ENCODE measurements at regions not wholly inside any gene's neighbourhood (a gene's known extent, or its start where the extent isn't known, plus 50 kb on each side); places are given as distances from the start of the nearest gene placed in this dataset.
A peak's percentile ranks its signal among the peaks of the same experiment; 100 is the strongest.

DNA sequence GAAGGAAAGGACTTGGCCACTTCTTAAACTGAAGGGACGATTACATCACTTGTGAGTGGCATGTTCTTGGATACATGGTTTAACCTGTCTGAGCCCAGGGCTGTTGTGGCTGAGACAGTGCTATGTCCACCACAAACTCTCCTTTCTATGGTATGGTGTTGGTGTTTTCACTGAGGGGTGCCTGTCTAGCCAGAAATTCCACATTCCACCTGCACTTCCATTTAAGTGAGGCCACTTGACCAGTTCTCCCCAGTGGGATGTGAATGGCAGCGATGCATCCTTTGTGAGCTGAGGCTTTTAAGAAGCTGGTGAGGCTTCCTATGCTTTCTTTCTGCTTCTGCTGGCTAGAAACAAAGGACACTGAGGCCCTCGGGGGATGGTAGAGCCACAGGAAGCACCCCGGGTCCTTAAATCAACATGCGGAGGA is 151.4 kb upstream of the CHD6 start:
- FAIRE-seq, result no peak
- DNase-seq (ENCODE audit: insufficient read length, low spot score), result no peak
- TF ChIP-seq, protein P1, sequence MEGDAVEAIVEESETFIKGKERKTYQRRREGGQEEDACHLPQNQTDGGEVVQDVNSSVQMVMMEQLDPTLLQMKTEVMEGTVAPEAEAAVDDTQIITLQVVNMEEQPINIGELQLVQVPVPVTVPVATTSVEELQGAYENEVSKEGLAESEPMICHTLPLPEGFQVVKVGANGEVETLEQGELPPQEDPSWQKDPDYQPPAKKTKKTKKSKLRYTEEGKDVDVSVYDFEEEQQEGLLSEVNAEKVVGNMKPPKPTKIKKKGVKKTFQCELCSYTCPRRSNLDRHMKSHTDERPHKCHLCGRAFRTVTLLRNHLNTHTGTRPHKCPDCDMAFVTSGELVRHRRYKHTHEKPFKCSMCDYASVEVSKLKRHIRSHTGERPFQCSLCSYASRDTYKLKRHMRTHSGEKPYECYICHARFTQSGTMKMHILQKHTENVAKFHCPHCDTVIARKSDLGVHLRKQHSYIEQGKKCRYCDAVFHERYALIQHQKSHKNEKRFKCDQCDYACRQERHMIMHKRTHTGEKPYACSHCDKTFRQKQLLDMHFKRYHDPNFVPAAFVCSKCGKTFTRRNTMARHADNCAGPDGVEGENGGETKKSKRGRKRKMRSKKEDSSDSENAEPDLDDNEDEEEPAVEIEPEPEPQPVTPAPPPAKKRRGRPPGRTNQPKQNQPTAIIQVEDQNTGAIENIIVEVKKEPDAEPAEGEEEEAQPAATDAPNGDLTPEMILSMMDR (IDR thresholded peaks at IDR 0.05; ENCODE audit: insufficient read depth, missing control alignments), result no peak

DNA sequence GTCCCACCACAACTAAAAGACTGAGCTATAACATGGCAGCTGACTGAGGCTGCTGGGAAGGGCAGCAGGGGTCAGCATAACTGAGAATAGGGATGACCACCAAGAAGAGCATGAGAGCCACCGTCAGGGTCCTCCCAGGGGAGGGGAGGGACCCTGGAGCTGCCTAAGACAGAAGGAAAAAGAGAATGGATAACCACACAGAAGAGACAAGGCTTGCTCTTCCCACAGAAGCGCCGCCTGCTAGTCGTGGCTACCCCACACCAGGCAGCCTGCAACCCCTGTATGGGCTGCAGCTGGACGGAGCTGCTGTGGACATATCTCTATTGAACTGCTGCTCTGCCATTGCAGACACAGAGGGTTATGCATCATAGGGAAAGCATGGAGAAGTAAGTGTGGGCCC is 132.0 kb upstream of the CHD6 start:
- TF ChIP-seq, protein P1 (IDR thresholded peaks at IDR 0.05; ENCODE audit: insufficient read depth, missing control alignments), result no peak
- FAIRE-seq, result no peak
- no peak for DNase-seq (ENCODE audit: insufficient read length, low spot score)

DNA sequence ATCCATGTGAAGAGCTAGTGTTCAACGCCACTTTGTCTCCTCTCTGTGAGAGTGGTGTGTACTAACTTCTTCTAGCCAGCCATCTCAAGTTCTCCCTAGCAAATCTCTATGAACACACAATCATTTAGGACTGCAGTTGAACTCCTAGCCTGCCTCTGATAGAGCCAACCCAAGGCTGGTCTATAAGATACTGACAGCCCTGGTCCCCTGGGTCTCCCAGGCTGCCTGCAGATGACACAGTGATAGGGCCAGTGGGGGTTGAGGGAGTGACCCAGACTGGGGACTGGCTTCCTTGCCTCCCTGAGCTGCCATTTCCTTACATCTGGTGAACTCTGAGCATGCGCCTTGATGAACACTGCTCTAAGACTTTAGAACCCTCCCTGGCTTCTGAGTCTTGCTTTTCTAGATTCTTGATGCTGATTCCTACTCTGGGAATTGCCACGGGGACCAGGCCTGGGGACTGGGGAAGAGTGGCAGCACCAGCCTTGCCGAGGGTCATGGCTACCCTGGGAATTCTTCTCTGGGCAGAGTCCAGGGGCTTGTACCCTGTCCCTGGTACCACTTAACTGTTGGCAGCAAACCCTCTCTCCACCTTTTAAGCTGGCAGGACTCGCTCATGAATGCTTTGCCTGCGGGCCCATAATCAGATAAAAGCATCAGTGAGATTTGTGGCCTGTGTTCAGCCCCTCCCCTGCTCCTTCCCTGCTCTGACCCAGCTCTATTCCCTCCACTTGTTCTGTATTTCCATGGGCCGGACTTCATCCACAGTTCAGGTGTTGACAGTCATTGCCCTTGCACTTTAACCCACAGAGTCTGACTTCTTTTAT is 130.8 kb upstream of the CHD6 start:
- TF ChIP-seq, protein P1 (IDR thresholded peaks at IDR 0.05; ENCODE audit: insufficient read depth, missing control alignments), result no peak
- FAIRE-seq, result no peak
- no peak for DNase-seq (ENCODE audit: insufficient read length, low spot score)

DNA sequence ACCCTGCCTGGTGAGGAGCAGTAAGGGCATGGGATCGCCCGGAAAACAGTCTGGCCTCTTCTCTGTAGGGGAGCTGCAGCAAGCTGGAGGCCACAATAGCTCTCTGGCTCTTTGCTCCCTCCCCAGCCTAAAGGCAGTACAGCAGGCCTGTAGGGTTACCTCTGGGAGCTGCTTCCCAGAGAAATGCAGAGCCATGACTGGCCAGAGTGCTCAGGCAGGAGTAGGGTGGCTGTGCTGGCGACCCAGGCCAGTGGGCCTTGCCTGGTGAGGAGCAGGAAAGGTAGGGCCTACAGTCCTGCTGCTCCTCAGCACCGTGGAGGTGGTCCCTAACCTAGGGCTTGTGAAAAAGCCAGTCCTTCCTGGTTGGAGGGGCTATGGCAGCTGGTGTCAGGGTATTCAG is 129.9 kb upstream of the CHD6 start:
- TF ChIP-seq, protein P1 (IDR thresholded peaks at IDR 0.05; ENCODE audit: insufficient read depth, missing control alignments), result no peak
- no peak for FAIRE-seq

DNA sequence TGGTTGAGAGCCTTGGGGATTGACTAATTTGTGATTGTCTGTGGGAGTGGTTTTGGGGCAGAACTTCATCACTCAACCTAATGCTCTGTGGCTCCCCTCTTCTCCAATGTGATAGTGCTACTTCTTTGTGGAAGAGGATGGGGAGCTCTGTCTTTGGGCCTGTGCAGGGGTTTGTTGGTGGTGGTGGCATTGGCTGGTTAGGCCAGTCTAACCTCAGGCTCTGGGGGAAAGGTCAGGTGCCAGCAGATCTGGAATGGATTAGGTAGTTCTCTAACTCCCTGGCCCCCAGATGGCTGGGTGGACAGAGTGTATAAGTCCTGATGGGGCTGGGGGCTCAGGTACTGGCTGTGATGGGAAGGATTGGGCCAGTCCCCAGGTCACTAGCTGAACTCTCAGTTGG is 129.0 kb upstream of the CHD6 start:
- DNase-seq (ENCODE audit: insufficient read length, low spot score), result no peak
- FAIRE-seq, result no peak
- TF ChIP-seq, protein P1 (IDR thresholded peaks at IDR 0.05; ENCODE audit: insufficient read depth, missing control alignments), result no peak

More for the DNA sequence above, 129.9 kb upstream of the CHD6 start:
- DNase-seq (ENCODE audit: insufficient read length, low spot score), result no peak

DNA sequence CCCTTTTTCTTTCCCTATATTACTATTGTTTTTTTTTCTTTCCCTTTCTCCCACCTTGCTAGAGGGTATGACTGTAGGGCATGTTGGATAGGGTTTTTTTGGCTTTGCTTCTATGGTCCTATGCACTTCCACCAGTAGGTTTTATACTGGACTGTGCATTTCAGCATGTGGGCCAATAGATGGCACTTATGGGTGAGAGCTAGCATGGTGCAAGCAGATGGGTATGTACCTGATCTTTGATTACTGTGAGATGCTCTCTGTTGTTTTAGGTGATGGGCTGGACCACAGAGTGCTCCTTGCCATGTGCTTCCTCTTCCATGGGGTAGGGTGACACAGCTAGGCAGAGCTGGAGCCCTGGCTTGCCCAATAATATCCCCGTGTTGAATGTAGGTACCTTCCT is 128.5 kb upstream of the CHD6 start:
- FAIRE-seq (no peak), DNase-seq (ENCODE audit: insufficient read length, low spot score) (no peak)
- TF ChIP-seq, protein P1 (IDR thresholded peaks at IDR 0.05; ENCODE audit: insufficient read depth, missing control alignments), result peak; percentile 3

DNA sequence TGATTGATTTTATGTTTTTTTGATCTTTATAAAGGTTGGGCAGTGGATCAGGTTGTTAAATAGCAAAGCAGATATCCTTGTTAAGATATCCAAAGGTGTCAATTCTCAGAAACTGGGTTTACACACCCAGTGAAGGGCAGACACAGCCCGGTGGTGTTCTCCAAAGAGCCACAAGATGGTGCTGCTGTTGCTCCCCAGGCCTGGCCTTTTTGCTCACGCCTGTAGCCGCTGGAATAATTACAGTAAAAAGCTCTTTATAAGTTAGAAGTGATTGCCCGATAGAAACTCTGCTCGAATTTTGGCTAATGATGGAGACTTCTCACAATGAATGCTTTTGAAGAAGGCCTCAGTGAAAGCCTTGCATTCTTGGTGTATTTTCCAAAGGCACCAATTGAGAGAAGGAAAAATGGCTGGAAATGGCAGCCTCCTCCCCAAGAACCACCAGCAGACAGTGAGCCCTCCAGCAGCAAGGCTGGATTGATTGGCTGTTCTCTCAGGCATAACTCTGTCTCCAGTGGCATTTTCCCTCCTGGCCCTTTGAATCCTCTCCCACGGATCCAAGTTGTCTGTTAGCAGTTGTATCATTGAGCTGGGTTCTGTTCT is 120.5 kb upstream of the CHD6 start:
- DNase-seq (ENCODE audit: insufficient read length, low spot score), result no peak
- FAIRE-seq, result no peak
- TF ChIP-seq, protein P1 (IDR thresholded peaks at IDR 0.05; ENCODE audit: insufficient read depth, missing control alignments), result peak; percentile 84
